ENCODE measurements at regions not wholly inside any gene's neighbourhood (a gene's known extent, or its start where the extent isn't known, plus 50 kb on each side); places are given as distances from the start of the nearest gene placed in this dataset.

DNA sequence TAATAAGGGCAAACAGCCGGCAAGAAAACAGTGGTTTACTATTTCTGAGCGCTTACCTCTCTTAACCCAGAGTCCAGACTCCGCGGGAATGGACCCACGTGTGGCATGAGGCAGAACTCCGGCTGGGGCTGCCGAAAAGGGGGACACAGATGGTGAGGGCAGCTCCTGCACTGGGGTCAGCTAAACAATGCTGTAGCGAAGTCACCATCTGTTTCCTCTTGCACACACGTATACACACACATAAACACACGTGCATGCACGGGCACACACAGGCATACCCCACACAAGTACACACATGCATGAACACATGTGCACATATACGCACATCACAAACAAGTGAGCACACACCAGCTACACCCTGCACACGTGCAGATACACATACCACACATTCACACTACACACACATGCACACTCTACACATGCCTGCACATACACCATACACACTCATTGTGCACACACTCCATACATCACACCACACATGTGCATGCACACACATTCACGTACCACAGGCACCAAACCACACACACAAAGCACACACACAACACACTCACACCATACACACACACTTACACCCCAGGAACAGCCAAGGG is 105.9 kb upstream of the ID2 start:
- TF ChIP-seq, protein P1, sequence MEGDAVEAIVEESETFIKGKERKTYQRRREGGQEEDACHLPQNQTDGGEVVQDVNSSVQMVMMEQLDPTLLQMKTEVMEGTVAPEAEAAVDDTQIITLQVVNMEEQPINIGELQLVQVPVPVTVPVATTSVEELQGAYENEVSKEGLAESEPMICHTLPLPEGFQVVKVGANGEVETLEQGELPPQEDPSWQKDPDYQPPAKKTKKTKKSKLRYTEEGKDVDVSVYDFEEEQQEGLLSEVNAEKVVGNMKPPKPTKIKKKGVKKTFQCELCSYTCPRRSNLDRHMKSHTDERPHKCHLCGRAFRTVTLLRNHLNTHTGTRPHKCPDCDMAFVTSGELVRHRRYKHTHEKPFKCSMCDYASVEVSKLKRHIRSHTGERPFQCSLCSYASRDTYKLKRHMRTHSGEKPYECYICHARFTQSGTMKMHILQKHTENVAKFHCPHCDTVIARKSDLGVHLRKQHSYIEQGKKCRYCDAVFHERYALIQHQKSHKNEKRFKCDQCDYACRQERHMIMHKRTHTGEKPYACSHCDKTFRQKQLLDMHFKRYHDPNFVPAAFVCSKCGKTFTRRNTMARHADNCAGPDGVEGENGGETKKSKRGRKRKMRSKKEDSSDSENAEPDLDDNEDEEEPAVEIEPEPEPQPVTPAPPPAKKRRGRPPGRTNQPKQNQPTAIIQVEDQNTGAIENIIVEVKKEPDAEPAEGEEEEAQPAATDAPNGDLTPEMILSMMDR (IDR thresholded peaks at IDR 0.05; ENCODE audit: low read depth, low read length, missing input control), result no peak
- TF ChIP-seq RAD21 (IDR thresholded peaks at IDR 0.05) (no peak), GABPA (IDR thresholded peaks at IDR 0.05 in 1 of 2, conservative IDR thresholded peaks at IDR 0.05 in 1 of 2) (no peak), TAF1 (conservative IDR thresholded peaks at IDR 0.05) (no peak)
- TF ChIP-seq, protein P2, sequence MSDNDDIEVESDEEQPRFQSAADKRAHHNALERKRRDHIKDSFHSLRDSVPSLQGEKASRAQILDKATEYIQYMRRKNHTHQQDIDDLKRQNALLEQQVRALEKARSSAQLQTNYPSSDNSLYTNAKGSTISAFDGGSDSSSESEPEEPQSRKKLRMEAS (IDR thresholded peaks at IDR 0.05), result no peak
